ENCODE measurements at regions not wholly inside any gene's neighbourhood (a gene's known extent, or its start where the extent isn't known, plus 50 kb on each side); places are given as distances from the start of the nearest gene placed in this dataset.
"Not testable (repeated sequence)": the region's sequence is repeated elsewhere in the genome, so short reads cannot be mapped to it uniquely, and the experiment has no call there.

GRCh38 chr3:153928851-153929250 is 192.3 kb upstream of the ARHGEF26 start:
- no peaks in the 10 kb centered on the region for H3K4me1 ChIP-seq
- DNase-seq (ENCODE audit: low read depth in 1 of 2, low spot score in 1 of 2) = no peak
- POLR2A ChIA-PET = no interaction called here
- no peak overlapping the region for H3K4me3 ChIP-seq
- no peak overlapping the region for H3K27ac ChIP-seq
- no peak for FAIRE-seq
- H3K9me3 ChIP-seq = no peaks in the 10 kb centered on the region
- ATAC-seq = no peak
- CTCF ChIA-PET = no interaction called here
- TF ChIP-seq, protein P1, sequence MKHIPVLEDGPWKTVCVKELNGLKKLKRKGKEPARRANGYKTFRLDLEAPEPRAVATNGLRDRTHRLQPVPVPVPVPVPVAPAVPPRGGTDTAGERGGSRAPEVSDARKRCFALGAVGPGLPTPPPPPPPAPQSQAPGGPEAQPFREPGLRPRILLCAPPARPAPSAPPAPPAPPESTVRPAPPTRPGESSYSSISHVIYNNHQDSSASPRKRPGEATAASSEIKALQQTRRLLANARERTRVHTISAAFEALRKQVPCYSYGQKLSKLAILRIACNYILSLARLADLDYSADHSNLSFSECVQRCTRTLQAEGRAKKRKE (CRISPR knock-in tag; IDR thresholded peaks at IDR 0.05; ENCODE audit: low read depth) = no peak
- no peak for TF ChIP-seq BHLHE40 (IDR thresholded peaks at IDR 0.05; ENCODE audit: low read depth, low read length)
- TF ChIP-seq EHF (CRISPR knock-in tag; IDR thresholded peaks at IDR 0.05) = no peak
- TF ChIP-seq, protein P2, sequence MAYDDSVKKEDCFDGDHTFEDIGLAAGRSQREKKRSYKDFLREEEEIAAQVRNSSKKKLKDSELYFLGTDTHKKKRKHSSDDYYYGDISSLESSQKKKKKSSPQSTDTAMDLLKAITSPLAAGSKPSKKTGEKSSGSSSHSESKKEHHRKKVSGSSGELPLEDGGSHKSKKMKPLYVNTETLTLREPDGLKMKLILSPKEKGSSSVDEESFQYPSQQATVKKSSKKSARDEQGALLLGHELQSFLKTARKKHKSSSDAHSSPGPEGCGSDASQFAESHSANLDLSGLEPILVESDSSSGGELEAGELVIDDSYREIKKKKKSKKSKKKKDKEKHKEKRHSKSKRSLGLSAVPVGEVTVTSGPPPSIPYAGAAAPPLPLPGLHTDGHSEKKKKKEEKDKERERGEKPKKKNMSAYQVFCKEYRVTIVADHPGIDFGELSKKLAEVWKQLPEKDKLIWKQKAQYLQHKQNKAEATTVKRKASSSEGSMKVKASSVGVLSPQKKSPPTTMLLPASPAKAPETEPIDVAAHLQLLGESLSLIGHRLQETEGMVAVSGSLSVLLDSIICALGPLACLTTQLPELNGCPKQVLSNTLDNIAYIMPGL (CRISPR knock-in tag; IDR thresholded peaks at IDR 0.05; ENCODE audit: borderline replicate concordance) = no peak
- TF ChIP-seq, protein P3, sequence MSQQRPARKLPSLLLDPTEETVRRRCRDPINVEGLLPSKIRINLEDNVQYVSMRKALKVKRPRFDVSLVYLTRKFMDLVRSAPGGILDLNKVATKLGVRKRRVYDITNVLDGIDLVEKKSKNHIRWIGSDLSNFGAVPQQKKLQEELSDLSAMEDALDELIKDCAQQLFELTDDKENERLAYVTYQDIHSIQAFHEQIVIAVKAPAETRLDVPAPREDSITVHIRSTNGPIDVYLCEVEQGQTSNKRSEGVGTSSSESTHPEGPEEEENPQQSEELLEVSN (IDR thresholded peaks at IDR 0.05; ENCODE audit: borderline replicate concordance, low read depth) = no peak
- no peak for TF ChIP-seq FOSL2 (IDR thresholded peaks at IDR 0.05)
- TF ChIP-seq FOSL2 (CRISPR knock-in tag; IDR thresholded peaks at IDR 0.05) = no peak
- H3K4me2 ChIP-seq = no peak overlapping the region

DNA sequence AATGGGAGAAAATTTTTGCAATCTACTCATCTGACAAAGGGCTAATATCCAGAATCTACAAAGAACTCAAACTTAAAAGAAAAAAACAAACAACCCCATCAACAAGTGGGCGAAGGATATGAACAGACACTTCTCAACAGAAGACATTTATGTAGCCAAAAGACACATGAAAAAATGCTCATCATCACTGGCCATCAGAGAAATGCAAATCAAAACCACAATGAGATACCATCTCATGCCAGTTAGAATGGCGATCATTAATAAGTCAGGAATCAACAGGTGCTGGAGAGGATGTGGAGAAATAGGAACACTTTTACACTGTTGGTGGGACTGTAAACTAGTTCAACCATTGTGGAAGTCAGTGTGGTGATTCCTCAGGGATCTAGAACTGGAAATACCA is 187.7 kb upstream of the ARHGEF26 start:
- H3K27ac ChIP-seq; FAIRE-seq; H3K4me2 ChIP-seq; POLR2A ChIA-PET; CTCF ChIA-PET; ATAC-seq; H3K9me3 ChIP-seq; H3K4me3 ChIP-seq; H3K4me1 ChIP-seq; DNase-seq (ENCODE audit: low read depth in 1 of 2, low spot score in 1 of 2): not testable (repeated sequence)
- WGBS (ENCODE audit: missing lambda C conversion rate) = 22% methylated on average over 2 of the region's 2 CpGs

- 12% methylated on average over 2 of the region's 2 CpGs for whole genome bisulfite sequencing (ENCODE audit: missing lambda C conversion rate)
- FAIRE-seq (no peak), ATAC-seq (no peak), DNase-seq (ENCODE audit: low read depth in 1 of 2, low spot score in 1 of 2) (no peak)
- no peak overlapping the region for H3K4me2 ChIP-seq
- no peaks in the 10 kb centered on the region for H3K9me3 ChIP-seq
- H3K4me3 ChIP-seq = no peak overlapping the region
- no peaks in the 10 kb centered on the region for H3K4me1 ChIP-seq
- TF ChIP-seq JUN (IDR thresholded peaks at IDR 0.05) (no peak), HOXA7 (CRISPR knock-in tag; IDR thresholded peaks at IDR 0.05) (no peak), HOXB13 (CRISPR knock-in tag; IDR thresholded peaks at IDR 0.05; ENCODE audit: low read depth) (no peak)
- H3K27ac ChIP-seq = no peak overlapping the region
- CTCF ChIA-PET = no interaction called here
- POLR2A ChIA-PET = no interaction called here
Measured at GRCh38 chr3:153944084-153944483, 177.1 kb upstream of the ARHGEF26 start.

DNA sequence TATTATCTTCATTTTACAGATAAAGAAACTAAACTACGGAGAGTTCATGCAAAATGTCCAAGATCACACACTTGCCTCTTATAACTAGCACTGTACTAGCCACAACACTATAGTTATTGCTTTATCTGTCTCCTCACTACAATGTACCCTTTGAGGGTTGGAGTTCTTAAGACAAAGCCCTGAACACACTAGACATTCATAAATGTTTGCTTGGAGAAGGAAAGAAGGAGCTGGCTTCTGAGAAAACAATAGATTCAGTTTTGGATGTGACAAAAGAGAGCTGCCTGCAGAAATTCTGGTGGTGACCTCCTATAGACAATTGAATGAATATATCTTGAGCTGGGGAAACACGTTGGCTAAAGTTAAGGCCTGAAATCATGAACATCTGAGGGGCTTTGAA is 169.9 kb upstream of the ARHGEF26 start:
- ChIA-PET CTCF (no interaction called here), POLR2A (no interaction called here)
- ATAC-seq (no peak), FAIRE-seq (no peak), DNase-seq (ENCODE audit: low read depth in 1 of 2, low spot score in 1 of 2) (no peak)
- TF ChIP-seq EP300 (IDR thresholded peaks at IDR 0.05) (no peak), KDM1A (IDR thresholded peaks at IDR 0.05; ENCODE audit: low read depth) (no peak), ZFP36 (IDR thresholded peaks at IDR 0.05; ENCODE audit: borderline replicate concordance, partially characterized antibody) (no peak), CEBPB (IDR thresholded peaks at IDR 0.05) (no peak), HEYL (CRISPR knock-in tag; IDR thresholded peaks at IDR 0.05) (no peak)
- Histone ChIP-seq H3K4me2 (no peak overlapping the region), H3K4me1 (no peaks in the 10 kb centered on the region), H3K9me3 (no peaks in the 10 kb centered on the region), H3K4me3 (no peak overlapping the region), H3K27ac (no peak overlapping the region)
- WGBS (ENCODE audit: missing lambda C conversion rate) = 4% methylated on average over 2 of the region's 2 CpGs

DNA sequence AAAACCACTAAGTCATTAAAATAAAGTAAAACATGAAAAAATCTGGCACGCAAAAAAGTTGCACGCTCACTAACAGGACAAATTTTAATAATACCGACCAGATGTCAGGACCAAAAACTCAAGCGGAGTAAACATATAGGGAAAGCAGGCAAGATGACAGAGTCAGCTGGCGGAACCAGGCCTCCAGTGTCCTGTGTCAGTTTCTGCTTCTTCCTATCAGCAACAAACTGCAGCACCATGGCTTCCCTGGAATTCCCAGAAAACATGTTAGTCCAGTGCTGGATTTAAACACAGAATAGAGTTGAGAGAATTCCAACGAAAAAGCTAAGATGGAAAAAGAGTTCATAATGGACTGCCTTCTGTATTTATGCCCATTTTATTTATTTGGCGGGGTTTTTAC is 169.1 kb upstream of the ARHGEF26 start:
- Histone ChIP-seq H3K4me3 (no peak overlapping the region), H3K4me1 (no peaks in the 10 kb centered on the region), H3K9me3 (no peaks in the 10 kb centered on the region), H3K4me2 (no peak overlapping the region), H3K27ac (no peak overlapping the region)
- no peak for FAIRE-seq
- no peak for ATAC-seq
- ChIA-PET CTCF (no interaction called here), POLR2A (no interaction called here)
- 67% methylated on average over 7 of the region's 7 CpGs for WGBS (ENCODE audit: missing lambda C conversion rate)
- DNase-seq (ENCODE audit: low read depth in 1 of 2, low spot score in 1 of 2) = no peak
- TF ChIP-seq HDAC2 (IDR thresholded peaks at IDR 0.05) (no peak), FOSB (CRISPR knock-in tag; IDR thresholded peaks at IDR 0.05) (no peak), NFE2L2 (conservative IDR thresholded peaks at IDR 0.05; ENCODE audit: low read length) (no peak), RFX5 (IDR thresholded peaks at IDR 0.05) (no peak), MAX (IDR thresholded peaks at IDR 0.05) (no peak), RNF2 (IDR thresholded peaks at IDR 0.05; ENCODE audit: borderline replicate concordance, low read depth) (no peak), RARB (CRISPR knock-in tag; IDR thresholded peaks at IDR 0.05) (no peak), MAFK (IDR thresholded peaks at IDR 0.05; ENCODE audit: partially characterized antibody) (no peak), USF2 (IDR thresholded peaks at IDR 0.05) (no peak), HEYL (CRISPR knock-in tag; IDR thresholded peaks at IDR 0.05) (no peak)
- TF ChIP-seq, protein P2 (CRISPR knock-in tag; IDR thresholded peaks at IDR 0.05; ENCODE audit: borderline replicate concordance) = no peak

All from A549 (cell line).